ENCODE measurements at regions not wholly inside any gene's neighbourhood (a gene's known extent, or its start where the extent isn't known, plus 50 kb on each side); places are given as distances from the start of the nearest gene placed in this dataset.

DNA sequence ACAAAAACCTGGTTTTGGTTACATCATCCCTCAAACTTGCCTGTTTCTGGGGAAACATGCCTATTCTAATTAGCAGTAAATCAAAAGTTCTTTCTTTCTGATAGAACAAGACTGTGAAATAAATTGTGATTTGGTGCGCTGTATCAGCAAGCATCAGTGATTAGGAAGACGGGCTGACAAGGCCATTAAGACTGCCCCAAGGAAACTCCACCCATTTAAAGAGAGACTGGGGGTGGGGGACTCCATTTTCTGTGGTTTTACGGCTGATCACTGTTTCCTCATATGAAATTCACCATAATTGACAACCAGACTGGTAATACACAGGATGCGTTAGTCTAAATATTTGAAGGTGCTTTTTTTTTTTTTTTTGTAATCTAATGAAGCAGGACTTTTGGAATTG is 68.7 kb downstream of the MBL2 start:
- TF ChIP-seq CTCF (IDR thresholded peaks at IDR 0.05; ENCODE audit: low read depth, low read length, poor library complexity, severe bottlenecking) (no peak), EZH2phosphoT487 (IDR thresholded peaks at IDR 0.05; ENCODE audit: borderline replicate concordance, low read length) (no peak)

All from DOHH2 (cell line).